H1 (cell line): ENCODE measurements at regions not wholly inside any gene's neighbourhood (a gene's known extent, or its start where the extent isn't known, plus 50 kb on each side); places are given as distances from the start of the nearest gene placed in this dataset.

ENCODE experiments used
- ATF2 ChIP-seq: IDR thresholded peaks from 2 replicates; pipeline ENCODE4 v1.6.1; 2012; ENCODE audit warnings: low read length, inconsistent platforms
- BACH1 ChIP-seq: IDR thresholded peaks from 2 replicates; pipeline ENCODE4 v1.6.1; 2012; ENCODE audit warnings: low read length, improper control_type of control experiment
- CHD1 ChIP-seq: IDR thresholded peaks from 2 replicates; pipeline ENCODE4 v1.6.1; 2012; ENCODE audit warnings: low read depth, low read length, improper control_type of control experiment
- PHF8 ChIP-seq: fragments of 200-600 bp; sonication (generic); conservative IDR thresholded peaks from 2 replicates; pipeline ENCODE4 v1.7.1; 2012; ENCODE audit warnings: low read depth, mild to moderate bottlenecking, inconsistent platforms, low read length, moderate library complexity
- POLR2A ChIP-seq, 2 experiments: IDR thresholded peaks; 1 replicate in 1 of 2; 2 replicates in 1 of 2; pipeline ENCODE4 v1.6.1; 2011; ENCODE audit warnings: low read depth in 2 of 2, low read length in 2 of 2, mild to moderate bottlenecking in 2 of 2; ENCODE audit errors: control extremely low read depth in 1 of 2
- SIRT6 ChIP-seq: IDR thresholded peaks from one replicate; pipeline ENCODE4 v1.7.1; 2012; ENCODE audit warnings: low read length, inconsistent platforms

GRCh38 chr6:74931558-74931957, 274.3 kb downstream of the COL12A1 start (continued):
- TF ChIP-seq ATF2 (no peak), PHF8 (no peak), BACH1 (no peak), CHD1 (no peak), SIRT6 (no peak), POLR2A (IDR thresholded peaks at IDR 0.05; ENCODE audit: control extremely low read depth in 1 of 2, low read depth in 2 of 2, low read length in 2 of 2) (no peak)
- TF ChIP-seq, all 59 proteins: peak for 0
